ENCODE measurements at regions not wholly inside any gene's neighbourhood (a gene's known extent, or its start where the extent isn't known, plus 50 kb on each side); places are given as distances from the start of the nearest gene placed in this dataset.

DNA sequence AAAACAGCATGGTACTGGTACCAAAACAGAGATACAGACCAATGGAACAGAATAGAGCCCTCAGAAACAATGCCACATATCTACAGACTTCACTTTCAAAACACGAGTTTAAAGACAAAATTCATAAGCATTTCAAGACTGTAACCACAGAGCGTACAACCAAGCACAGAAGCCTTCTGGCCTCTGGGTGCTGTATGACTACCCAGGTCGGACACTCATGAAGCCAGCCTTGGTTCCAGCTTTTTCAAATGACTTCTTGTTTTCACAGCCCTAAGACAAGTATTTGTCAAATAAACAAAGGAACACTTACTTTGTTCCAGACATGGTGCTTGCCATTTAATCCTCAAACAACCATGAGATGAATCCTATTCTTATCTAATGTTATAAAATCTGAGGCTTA, 536.1 kb upstream of the NR3C2 start:
- no peak overlapping the region for H2BK12ac ChIP-seq (ENCODE audit: low read depth, low read length)
- H2BK5ac ChIP-seq (ENCODE audit: low read depth, low read length): no peak overlapping the region
- no peak overlapping the region for H3K4me2 ChIP-seq (ENCODE audit: insufficient read depth in 1 of 2, low read depth in 2 of 2, low read length in 2 of 2)
- H3K56ac ChIP-seq (replicated peaks; ENCODE audit: insufficient read length, low read depth, low read length): no peak overlapping the region
- H3K36me3 ChIP-seq (ENCODE audit: control insufficient read depth in 2 of 4, insufficient read depth in 4 of 4, low read length in 3 of 4): no peaks in the 10 kb centered on the region
- H4K91ac ChIP-seq (replicated peaks; ENCODE audit: insufficient read length, low read length): no peak overlapping the region
- no peak overlapping the region for H2AFZ ChIP-seq (ENCODE audit: low read length)
- CTCF ChIA-PET (ENCODE audit: partially characterized antibody): interaction anchor here (0.9 to 1.7 kb wide), 2 partner anchors 9 to 543 kb away, joined by 4 to 7 read pairs; no protein-coding TSS in a partner anchor
- no peak overlapping the region for H3K18ac ChIP-seq (ENCODE audit: extremely low read depth, low read length)
- H3K4me3 ChIP-seq (ENCODE audit: extremely low read depth in 1 of 4, insufficient read depth in 2 of 4, low read depth in 3 of 4, low read length in 4 of 4): no peak overlapping the region
- H3K9ac ChIP-seq (replicated peaks in 1 of 4; ENCODE audit: extremely low read depth in 1 of 4, low read depth in 3 of 4, low read length in 3 of 4): no peak overlapping the region
- H3K4ac ChIP-seq (replicated peaks; ENCODE audit: insufficient read length, low read depth, low read length): no peak overlapping the region
- no peak overlapping the region for H2BK120ac ChIP-seq (replicated peaks; ENCODE audit: low read depth, low read length)
- no peaks in the 10 kb centered on the region for H3K4me1 ChIP-seq (replicated peaks in 1 of 4; ENCODE audit: control insufficient read depth in 3 of 4, insufficient read depth in 4 of 4, low read length in 3 of 4)
- TF ChIP-seq POLR2A (IDR thresholded peaks at IDR 0.05; ENCODE audit: control extremely low read depth in 1 of 2, low read depth in 2 of 2, low read length in 2 of 2): no peak
- TF ChIP-seq JUN (IDR thresholded peaks at IDR 0.05; ENCODE audit: low read depth, low read length): no peak
- no peak for TF ChIP-seq RNF2 (IDR thresholded peaks at IDR 0.05; ENCODE audit: borderline replicate concordance, low read depth, low read length, missing control alignments, poor library complexity, severe bottlenecking)
- TF ChIP-seq, protein P1, sequence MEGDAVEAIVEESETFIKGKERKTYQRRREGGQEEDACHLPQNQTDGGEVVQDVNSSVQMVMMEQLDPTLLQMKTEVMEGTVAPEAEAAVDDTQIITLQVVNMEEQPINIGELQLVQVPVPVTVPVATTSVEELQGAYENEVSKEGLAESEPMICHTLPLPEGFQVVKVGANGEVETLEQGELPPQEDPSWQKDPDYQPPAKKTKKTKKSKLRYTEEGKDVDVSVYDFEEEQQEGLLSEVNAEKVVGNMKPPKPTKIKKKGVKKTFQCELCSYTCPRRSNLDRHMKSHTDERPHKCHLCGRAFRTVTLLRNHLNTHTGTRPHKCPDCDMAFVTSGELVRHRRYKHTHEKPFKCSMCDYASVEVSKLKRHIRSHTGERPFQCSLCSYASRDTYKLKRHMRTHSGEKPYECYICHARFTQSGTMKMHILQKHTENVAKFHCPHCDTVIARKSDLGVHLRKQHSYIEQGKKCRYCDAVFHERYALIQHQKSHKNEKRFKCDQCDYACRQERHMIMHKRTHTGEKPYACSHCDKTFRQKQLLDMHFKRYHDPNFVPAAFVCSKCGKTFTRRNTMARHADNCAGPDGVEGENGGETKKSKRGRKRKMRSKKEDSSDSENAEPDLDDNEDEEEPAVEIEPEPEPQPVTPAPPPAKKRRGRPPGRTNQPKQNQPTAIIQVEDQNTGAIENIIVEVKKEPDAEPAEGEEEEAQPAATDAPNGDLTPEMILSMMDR (IDR thresholded peaks at IDR 0.05; ENCODE audit: control extremely low read depth in 1 of 3, insufficient read depth in 1 of 3, low read depth in 1 of 3, low read length in 3 of 3): no peak
- TF ChIP-seq ATF3 (IDR thresholded peaks at IDR 0.05; ENCODE audit: insufficient read depth, low read depth, low read length): no peak
- no peak for TF ChIP-seq NANOG (IDR thresholded peaks at IDR 0.05; ENCODE audit: insufficient read depth, low read depth, low read length, poor library complexity, severe bottlenecking)
- TF ChIP-seq CHD1 (IDR thresholded peaks at IDR 0.05; ENCODE audit: low read depth, low read length): no peak
- no peak overlapping the region for H4K5ac ChIP-seq (ENCODE audit: insufficient read length, low read depth, low read length)
- WGBS, 2 experiments (ENCODE audit: extremely low coverage in 1 of 2, insufficient coverage in 1 of 2, insufficient read length in 1 of 2, insufficient replicate concordance in 2 of 2, low coverage in 1 of 2, low lambda C conversion rate in 2 of 2, missing lambda C conversion rate in 1 of 2): 92% methylated on average over 3 of the region's 3 CpGs; no CpG with 5 or more reads in 1 of the 2 experiments
- no peaks in the 10 kb centered on the region; the same call in 1 of the 2 replicates for H3K23me2 ChIP-seq (ENCODE audit: low read depth, low read length)
- FAIRE-seq: no peak
- H2BK20ac ChIP-seq (ENCODE audit: low read length): no peak overlapping the region
- no peak overlapping the region for H2BK15ac ChIP-seq (ENCODE audit: low read length)
- POLR2A ChIA-PET (ENCODE audit: partially characterized antibody): no interaction called here
- H3K27ac ChIP-seq (ENCODE audit: low read depth, low read length): no peak overlapping the region
- H3K14ac ChIP-seq (ENCODE audit: insufficient read length): no peak overlapping the region
- no peak overlapping the region for H2AK5ac ChIP-seq (ENCODE audit: low read depth, low read length)
- H3K27me3 ChIP-seq (replicated peaks in 1 of 4; ENCODE audit: control insufficient read depth in 3 of 4, extremely low read depth in 1 of 4, insufficient read depth in 3 of 4, low read length in 3 of 4): no peaks in the 10 kb centered on the region
- no peaks in the 10 kb centered on the region for H3K9me3 ChIP-seq (ENCODE audit: insufficient read depth in 2 of 2, low read depth in 1 of 2, low read length in 1 of 2)
- H3K79me2 ChIP-seq (ENCODE audit: control insufficient read depth in 1 of 2, insufficient read depth in 2 of 2, low read length in 2 of 2): no peaks in the 10 kb centered on the region
- no peaks in the 10 kb centered on the region for H4K20me1 ChIP-seq (replicated peaks in 1 of 2; ENCODE audit: control insufficient read depth in 1 of 2, insufficient read depth in 2 of 2, low read length in 2 of 2)
- no peak for DNase-seq (ENCODE audit: low read depth in 1 of 2, low spot score in 2 of 2)
- no peaks in the 10 kb centered on the region for H3K79me1 ChIP-seq (ENCODE audit: low read depth, low read length)
- no peak overlapping the region for H4K8ac ChIP-seq (ENCODE audit: extremely low read depth, insufficient read depth, low read length)
- no peak overlapping the region for H3K23ac ChIP-seq (ENCODE audit: insufficient read length)

All from H1 (cell line).